ENCODE measurements at regions not wholly inside any gene's neighbourhood (a gene's known extent, or its start where the extent isn't known, plus 50 kb on each side); places are given as distances from the start of the nearest gene placed in this dataset.

DNA sequence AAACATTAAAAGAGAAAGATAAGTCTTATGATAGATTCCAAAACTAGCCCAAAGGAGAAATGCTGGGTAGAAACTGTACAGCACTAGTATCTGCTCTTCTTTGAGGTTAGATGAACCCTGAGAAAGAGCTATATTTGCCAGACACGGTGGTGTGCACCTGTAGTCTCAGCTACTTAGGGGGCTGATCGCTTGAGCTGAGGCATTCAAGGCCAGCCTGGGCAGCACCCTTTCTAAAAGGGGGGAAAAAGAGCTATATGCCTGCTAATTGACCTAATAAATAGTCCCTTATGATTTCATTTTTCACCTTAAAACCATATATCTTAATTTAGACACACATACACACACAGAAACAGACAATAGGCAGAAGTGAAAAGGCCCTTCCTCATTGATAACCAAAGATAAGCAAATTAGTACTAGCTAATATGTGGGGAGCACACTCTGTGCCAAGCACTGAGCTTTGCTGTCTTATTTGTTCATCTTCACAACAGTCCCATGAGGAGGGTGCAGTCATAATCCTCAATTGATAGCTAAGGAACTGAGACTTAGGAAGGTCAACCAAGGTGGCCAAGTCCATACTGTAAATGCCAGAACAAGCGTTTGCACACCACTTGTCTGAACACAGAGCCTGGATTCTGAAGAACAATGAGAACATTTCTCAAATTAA is 56.6 kb upstream of the NLK start:
- no peak for TF ChIP-seq CREB1 (IDR thresholded peaks at IDR 0.05)
- TF ChIP-seq JUND (IDR thresholded peaks at IDR 0.05; ENCODE audit: low read length): no peak
- no peak for TF ChIP-seq ZNF274 (IDR thresholded peaks at IDR 0.05; ENCODE audit: borderline replicate concordance, extremely low read depth, low read length)
- TF ChIP-seq POLR2A (IDR thresholded peaks at IDR 0.05; ENCODE audit: control extremely low read depth in 1 of 2, low read depth in 2 of 2, low read length in 2 of 2): no peak
- TF ChIP-seq, protein P1, sequence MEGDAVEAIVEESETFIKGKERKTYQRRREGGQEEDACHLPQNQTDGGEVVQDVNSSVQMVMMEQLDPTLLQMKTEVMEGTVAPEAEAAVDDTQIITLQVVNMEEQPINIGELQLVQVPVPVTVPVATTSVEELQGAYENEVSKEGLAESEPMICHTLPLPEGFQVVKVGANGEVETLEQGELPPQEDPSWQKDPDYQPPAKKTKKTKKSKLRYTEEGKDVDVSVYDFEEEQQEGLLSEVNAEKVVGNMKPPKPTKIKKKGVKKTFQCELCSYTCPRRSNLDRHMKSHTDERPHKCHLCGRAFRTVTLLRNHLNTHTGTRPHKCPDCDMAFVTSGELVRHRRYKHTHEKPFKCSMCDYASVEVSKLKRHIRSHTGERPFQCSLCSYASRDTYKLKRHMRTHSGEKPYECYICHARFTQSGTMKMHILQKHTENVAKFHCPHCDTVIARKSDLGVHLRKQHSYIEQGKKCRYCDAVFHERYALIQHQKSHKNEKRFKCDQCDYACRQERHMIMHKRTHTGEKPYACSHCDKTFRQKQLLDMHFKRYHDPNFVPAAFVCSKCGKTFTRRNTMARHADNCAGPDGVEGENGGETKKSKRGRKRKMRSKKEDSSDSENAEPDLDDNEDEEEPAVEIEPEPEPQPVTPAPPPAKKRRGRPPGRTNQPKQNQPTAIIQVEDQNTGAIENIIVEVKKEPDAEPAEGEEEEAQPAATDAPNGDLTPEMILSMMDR (IDR thresholded peaks at IDR 0.05; ENCODE audit: control extremely low read depth in 1 of 3, insufficient read depth in 1 of 3, low read depth in 1 of 3, low read length in 3 of 3): no peak
- no peak for TF ChIP-seq YY1 (IDR thresholded peaks at IDR 0.05; ENCODE audit: low read depth, low read length)
- TF ChIP-seq, protein P2, sequence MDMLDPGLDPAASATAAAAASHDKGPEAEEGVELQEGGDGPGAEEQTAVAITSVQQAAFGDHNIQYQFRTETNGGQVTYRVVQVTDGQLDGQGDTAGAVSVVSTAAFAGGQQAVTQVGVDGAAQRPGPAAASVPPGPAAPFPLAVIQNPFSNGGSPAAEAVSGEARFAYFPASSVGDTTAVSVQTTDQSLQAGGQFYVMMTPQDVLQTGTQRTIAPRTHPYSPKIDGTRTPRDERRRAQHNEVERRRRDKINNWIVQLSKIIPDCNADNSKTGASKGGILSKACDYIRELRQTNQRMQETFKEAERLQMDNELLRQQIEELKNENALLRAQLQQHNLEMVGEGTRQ (IDR thresholded peaks at IDR 0.05; ENCODE audit: low read length): no peak
- TF ChIP-seq JUN (IDR thresholded peaks at IDR 0.05; ENCODE audit: low read depth, low read length): no peak
- TF ChIP-seq POLR2AphosphoS5 (IDR thresholded peaks at IDR 0.05; ENCODE audit: low read depth, low read length): no peak
- TF ChIP-seq TEAD4 (IDR thresholded peaks at IDR 0.05; ENCODE audit: low read depth, low read length): no peak
- no peak for TF ChIP-seq KDM1A (IDR thresholded peaks at IDR 0.05; ENCODE audit: borderline replicate concordance, low read length)
- TF ChIP-seq ASH2L (IDR thresholded peaks at IDR 0.05; ENCODE audit: low read length): no peak
